ENCODE measurements at regions not wholly inside any gene's neighbourhood (a gene's known extent, or its start where the extent isn't known, plus 50 kb on each side); places are given as distances from the start of the nearest gene placed in this dataset.

DNA sequence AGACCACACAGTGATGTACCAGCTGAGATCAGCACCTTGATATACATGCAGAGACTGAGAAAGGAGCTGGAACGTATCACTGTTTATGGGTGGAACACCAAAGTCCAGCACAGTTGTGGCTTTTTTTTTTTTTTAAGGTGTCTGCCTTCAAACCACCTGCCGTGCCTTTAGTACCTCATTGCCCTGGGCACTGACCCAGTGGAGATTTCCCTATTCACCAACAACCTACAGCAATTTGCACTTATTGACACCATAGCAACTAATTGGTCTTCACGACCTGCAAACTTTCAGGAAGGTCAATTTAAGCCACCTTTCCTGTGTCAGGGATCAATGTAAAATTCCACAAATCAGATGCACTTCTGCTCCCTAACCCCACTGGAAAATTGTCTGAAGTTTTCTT lies 181.6 kb upstream of the ADGRL2 start:
- TF ChIP-seq, protein P1, sequence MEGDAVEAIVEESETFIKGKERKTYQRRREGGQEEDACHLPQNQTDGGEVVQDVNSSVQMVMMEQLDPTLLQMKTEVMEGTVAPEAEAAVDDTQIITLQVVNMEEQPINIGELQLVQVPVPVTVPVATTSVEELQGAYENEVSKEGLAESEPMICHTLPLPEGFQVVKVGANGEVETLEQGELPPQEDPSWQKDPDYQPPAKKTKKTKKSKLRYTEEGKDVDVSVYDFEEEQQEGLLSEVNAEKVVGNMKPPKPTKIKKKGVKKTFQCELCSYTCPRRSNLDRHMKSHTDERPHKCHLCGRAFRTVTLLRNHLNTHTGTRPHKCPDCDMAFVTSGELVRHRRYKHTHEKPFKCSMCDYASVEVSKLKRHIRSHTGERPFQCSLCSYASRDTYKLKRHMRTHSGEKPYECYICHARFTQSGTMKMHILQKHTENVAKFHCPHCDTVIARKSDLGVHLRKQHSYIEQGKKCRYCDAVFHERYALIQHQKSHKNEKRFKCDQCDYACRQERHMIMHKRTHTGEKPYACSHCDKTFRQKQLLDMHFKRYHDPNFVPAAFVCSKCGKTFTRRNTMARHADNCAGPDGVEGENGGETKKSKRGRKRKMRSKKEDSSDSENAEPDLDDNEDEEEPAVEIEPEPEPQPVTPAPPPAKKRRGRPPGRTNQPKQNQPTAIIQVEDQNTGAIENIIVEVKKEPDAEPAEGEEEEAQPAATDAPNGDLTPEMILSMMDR (IDR thresholded peaks at IDR 0.05), result no peak
- Mint-ChIP-seq H3K27ac (no peak overlapping the region), H3K36me3 (ENCODE audit: low read depth) (peaks cover 4% of the 10 kb centered on the region; the same call in 1 of the 2 replicates), H3K4me1 (ENCODE audit: low read depth) (no peaks in the 10 kb centered on the region), H3K27me3 (ENCODE audit: insufficient read depth) (no peaks in the 10 kb centered on the region; the same call in 1 of the 2 replicates), H3K9me3 (no peaks in the 10 kb centered on the region), H3K4me3 (no peak overlapping the region)
- no peak for DNase-seq

DNA sequence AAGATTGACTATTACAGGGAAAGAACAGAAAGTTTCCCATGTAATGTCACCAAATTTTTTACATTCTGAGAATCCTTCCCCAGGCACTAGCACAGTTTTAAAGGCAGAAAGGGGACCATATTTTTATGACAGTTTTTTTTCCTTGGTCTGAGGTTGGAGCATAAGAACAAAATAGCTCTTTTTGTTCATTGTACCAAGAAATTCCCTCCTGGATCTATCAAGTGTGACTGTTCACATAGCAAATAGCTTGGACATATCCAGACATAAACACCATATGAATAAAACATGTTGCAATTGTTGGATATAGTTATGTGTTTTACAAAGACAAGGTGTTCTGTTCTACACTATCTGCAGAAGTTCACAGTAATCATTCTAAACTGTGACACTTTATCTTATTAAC lies 182.4 kb upstream of the ADGRL2 start:
- peaks cover 4% of the 10 kb centered on the region; the same call in 1 of the 2 replicates for H3K36me3 Mint-ChIP-seq (ENCODE audit: low read depth)
- H3K27ac Mint-ChIP-seq, result no peak overlapping the region
- no peaks in the 10 kb centered on the region for H3K9me3 Mint-ChIP-seq
- no peaks in the 10 kb centered on the region; the same call in 1 of the 2 replicates for H3K27me3 Mint-ChIP-seq (ENCODE audit: insufficient read depth)
- TF ChIP-seq, protein P1 (IDR thresholded peaks at IDR 0.05), result no peak
- H3K4me3 Mint-ChIP-seq, result no peak overlapping the region
- H3K4me1 Mint-ChIP-seq (ENCODE audit: low read depth), result no peaks in the 10 kb centered on the region
- DNase-seq, result no peak

DNA sequence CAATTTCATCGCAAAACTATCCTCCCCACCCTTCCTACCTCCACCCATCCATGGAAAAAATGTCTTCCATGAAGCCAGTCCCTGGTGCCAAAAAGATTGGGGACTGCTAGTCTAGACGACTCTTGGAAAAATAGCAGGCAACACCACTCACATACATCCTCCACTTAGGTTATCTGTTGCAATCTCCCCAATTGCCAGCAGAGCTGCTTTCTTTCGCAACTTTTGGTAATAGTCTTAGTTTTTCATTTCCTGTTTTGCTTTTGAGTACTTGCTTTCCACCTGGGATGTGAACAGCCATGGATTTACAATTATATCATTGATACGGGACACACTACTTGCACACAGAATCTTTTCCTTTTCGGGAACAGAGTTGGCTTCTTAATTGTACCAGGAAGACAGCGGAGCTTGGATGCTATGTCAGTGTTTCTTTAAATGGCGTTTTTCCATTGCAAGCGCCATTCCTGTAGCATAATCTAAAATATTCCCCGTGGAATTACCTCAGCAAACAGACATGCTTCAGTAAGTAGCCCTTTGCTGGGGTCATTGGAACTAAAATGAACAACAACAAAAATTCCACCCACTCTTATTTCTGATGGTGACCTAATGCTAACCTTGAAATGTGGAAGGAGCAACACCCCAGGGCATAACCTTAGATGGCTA lies 183.3 kb upstream of the ADGRL2 start:
- no peak for DNase-seq
- no peak overlapping the region for H3K4me3 Mint-ChIP-seq
- H3K4me1 Mint-ChIP-seq (ENCODE audit: low read depth), result no peaks in the 10 kb centered on the region
- H3K27me3 Mint-ChIP-seq (ENCODE audit: insufficient read depth), result no peaks in the 10 kb centered on the region; the same call in 1 of the 2 replicates
- H3K36me3 Mint-ChIP-seq (ENCODE audit: low read depth), result peaks cover 4% of the 10 kb centered on the region; the same call in 1 of the 2 replicates
- H3K27ac Mint-ChIP-seq, result no peak overlapping the region
- no peaks in the 10 kb centered on the region for H3K9me3 Mint-ChIP-seq
- TF ChIP-seq, protein P1 (IDR thresholded peaks at IDR 0.05), result no peak

DNA sequence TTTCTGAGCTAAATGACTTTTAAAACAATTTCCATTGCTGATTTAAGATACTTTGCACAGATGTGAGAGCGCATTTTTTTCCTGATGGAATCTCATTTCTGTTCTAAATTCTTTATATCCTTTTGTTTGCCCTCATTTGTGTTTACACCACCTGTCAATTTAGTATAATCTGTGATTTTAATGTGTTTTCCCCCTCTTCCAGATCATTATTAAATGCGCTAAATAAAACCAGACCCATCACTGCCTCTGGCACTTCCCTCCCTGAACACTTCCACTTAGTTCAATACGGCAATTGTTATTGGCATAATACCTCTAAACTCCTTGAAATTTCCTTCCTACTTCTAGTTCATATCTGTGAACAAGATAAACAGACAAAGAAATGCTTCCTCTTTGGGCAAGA lies 186.9 kb upstream of the ADGRL2 start:
- no peak overlapping the region for H3K4me3 Mint-ChIP-seq
- H3K4me1 Mint-ChIP-seq (ENCODE audit: low read depth), result no peaks in the 10 kb centered on the region
- H3K27me3 Mint-ChIP-seq (ENCODE audit: insufficient read depth), result peaks cover under 1% of the 10 kb centered on the region
- no peak for DNase-seq
- no peak overlapping the region for H3K27ac Mint-ChIP-seq
- peaks cover 4% of the 10 kb centered on the region; the same call in 1 of the 2 replicates for H3K36me3 Mint-ChIP-seq (ENCODE audit: low read depth)
- TF ChIP-seq, protein P1 (IDR thresholded peaks at IDR 0.05), result no peak
- no peaks in the 10 kb centered on the region for H3K9me3 Mint-ChIP-seq

DNA sequence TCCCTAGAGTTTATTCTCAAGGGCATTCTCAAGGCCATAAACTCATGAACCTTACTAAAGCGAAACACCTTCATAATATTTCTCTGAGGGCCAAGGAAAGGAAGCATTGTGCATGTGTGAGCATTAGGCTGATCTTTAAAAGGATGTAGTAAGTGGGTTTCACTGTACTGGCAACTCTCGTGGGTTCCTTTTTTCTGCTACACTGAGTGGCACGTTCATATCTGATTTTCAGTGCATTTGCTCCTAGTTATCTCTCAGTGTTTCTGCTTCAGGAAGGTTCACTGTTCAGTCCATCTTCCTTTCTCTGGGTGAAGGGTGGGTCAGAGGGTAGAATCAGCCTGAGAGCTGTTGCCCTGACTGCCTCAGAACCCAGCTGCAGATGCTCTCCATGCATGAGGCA lies 192.8 kb upstream of the ADGRL2 start:
- H3K36me3 Mint-ChIP-seq (ENCODE audit: low read depth), result no peaks in the 10 kb centered on the region
- TF ChIP-seq, protein P1 (IDR thresholded peaks at IDR 0.05), result no peak
- DNase-seq, result no peak
- H3K27me3 Mint-ChIP-seq (ENCODE audit: insufficient read depth), result peaks cover 3% of the 10 kb centered on the region
- H3K4me3 Mint-ChIP-seq, result no peak overlapping the region
- H3K27ac Mint-ChIP-seq, result no peak overlapping the region
- H3K4me1 Mint-ChIP-seq (ENCODE audit: low read depth), result no peaks in the 10 kb centered on the region
- no peaks in the 10 kb centered on the region for H3K9me3 Mint-ChIP-seq

Measured in HFFc6 (cell line).